ENCODE measurements at regions not wholly inside any gene's neighbourhood (a gene's known extent, or its start where the extent isn't known, plus 50 kb on each side); places are given as distances from the start of the nearest gene placed in this dataset.

DNA sequence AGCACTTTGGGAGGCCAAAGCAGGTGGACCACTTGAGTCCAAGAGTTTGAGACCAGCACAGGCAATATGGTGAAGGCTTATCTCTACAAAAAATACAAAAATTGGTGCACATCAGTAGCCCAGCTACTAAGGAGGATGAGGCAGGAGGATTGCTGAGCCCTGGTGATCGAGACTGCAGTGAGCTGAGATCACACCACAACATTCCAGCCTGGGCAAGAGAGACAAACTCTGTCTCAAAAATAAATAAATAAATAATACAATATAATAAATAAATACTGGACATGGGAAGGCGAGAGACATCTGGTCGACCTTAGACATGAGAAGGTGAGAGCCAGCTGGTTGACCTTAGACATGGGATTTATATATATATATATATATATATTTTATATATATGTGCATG is 119.8 kb upstream of the SLC38A4 start:
- no peak for TF ChIP-seq BHLHE40 (IDR thresholded peaks at IDR 0.05; ENCODE audit: low read depth, low read length)
- TF ChIP-seq KDM5A (IDR thresholded peaks at IDR 0.05), result no peak
